HUDEP-2 (cell line): ENCODE measurements at regions not wholly inside any gene's neighbourhood (a gene's known extent, or its start where the extent isn't known, plus 50 kb on each side); places are given as distances from the start of the nearest gene placed in this dataset.

Source experiments
- DNase-seq, 76 experiments: peaks; one replicate each; lab custom pipeline; 2025; ENCODE audit not compliant: unreplicated experiment in 76 of 76; lab: John Stamatoyannopoulos, UW

GRCh38 chr16:52237823-52238222 is 309.1 kb downstream of the TOX3 start:
- no peak for DNase-seq

GRCh38 chr16:52235186-52235585 is 311.8 kb downstream of the TOX3 start:
- no peak for DNase-seq

GRCh38 chr16:52234626-52235025 is 312.3 kb downstream of the TOX3 start:
- no peak for DNase-seq

GRCh38 chr16:52229471-52229870 is 317.5 kb downstream of the TOX3 start:
- no peak for DNase-seq

GRCh38 chr16:52227851-52228250 is 319.1 kb downstream of the TOX3 start:
- DNase-seq: no peak

GRCh38 chr16:52212841-52213240 is 334.1 kb downstream of the TOX3 start:
- DNase-seq: no peak

GRCh38 chr16:52209227-52209626 is 337.7 kb downstream of the TOX3 start:
- DNase-seq: no peak

GRCh38 chr16:52203096-52203495 is 343.8 kb downstream of the TOX3 start:
- DNase-seq: no peak

GRCh38 chr16:52193441-52193840 is 353.5 kb downstream of the TOX3 start:
- DNase-seq: no peak

- DNase-seq: peak in 49 of 76 experiments; percentile 0 to 49 (median 16)
Observed at GRCh38 chr16:52191531-52192134, 355.3 kb downstream of the TOX3 start.

- DNase-seq: no peak
Observed at GRCh38 chr16:52184336-52184735, 362.6 kb downstream of the TOX3 start.

GRCh38 chr16:52182840-52183239 is 364.1 kb downstream of the TOX3 start:
- DNase-seq: no peak

GRCh38 chr16:52174168-52174567 is 372.8 kb downstream of the TOX3 start:
- no peak for DNase-seq

GRCh38 chr16:52171481-52171880 is 375.5 kb downstream of the TOX3 start:
- no peak for DNase-seq

GRCh38 chr16:52167328-52167727 is 379.6 kb downstream of the TOX3 start:
- no peak for DNase-seq

GRCh38 chr16:52165961-52166360 is 381.0 kb downstream of the TOX3 start:
- no peak for DNase-seq

- no peak for DNase-seq
Observed at GRCh38 chr16:52149003-52149402, 397.9 kb downstream of the TOX3 start.

GRCh38 chr16:52141871-52142270 is 405.1 kb downstream of the TOX3 start:
- no peak for DNase-seq

GRCh38 chr16:52128361-52128760 is 418.6 kb downstream of the TOX3 start:
- DNase-seq: no peak

- DNase-seq: no peak
Observed at GRCh38 chr16:52123842-52124241, 423.1 kb downstream of the TOX3 start.

GRCh38 chr16:52123061-52123839 is 423.7 kb downstream of the TOX3 start:
- no peak for DNase-seq

GRCh38 chr16:52117171-52117570 is 429.8 kb downstream of the TOX3 start:
- DNase-seq: no peak
